Ishikawa (cell line): ENCODE measurements at regions not wholly inside any gene's neighbourhood (a gene's known extent, or its start where the extent isn't known, plus 50 kb on each side); places are given as distances from the start of the nearest gene placed in this dataset.

Experiments used
- EP300 ChIP-seq: IDR thresholded peaks from 2 replicates; pipeline ENCODE4 v1.6.1; 2012; ENCODE audit warnings: borderline replicate concordance
- FOXM1 ChIP-seq: IDR thresholded peaks from 2 replicates; pipeline ENCODE4 v1.6.1; 2012; ENCODE audit warnings: low read depth, borderline replicate concordance
- TEAD4 ChIP-seq: IDR thresholded peaks from 2 replicates; pipeline ENCODE4 v1.6.1; 2012
- YY1 ChIP-seq: IDR thresholded peaks from 2 replicates; pipeline ENCODE4 v1.6.1; 2012; ENCODE audit warnings: low read depth
- TF ChIP-seq, protein P1 (sequence below): IDR thresholded peaks from 2 replicates; pipeline ENCODE4 v1.6.1; 2012; ENCODE audit warnings: low read depth, mild to moderate bottlenecking

DNA sequence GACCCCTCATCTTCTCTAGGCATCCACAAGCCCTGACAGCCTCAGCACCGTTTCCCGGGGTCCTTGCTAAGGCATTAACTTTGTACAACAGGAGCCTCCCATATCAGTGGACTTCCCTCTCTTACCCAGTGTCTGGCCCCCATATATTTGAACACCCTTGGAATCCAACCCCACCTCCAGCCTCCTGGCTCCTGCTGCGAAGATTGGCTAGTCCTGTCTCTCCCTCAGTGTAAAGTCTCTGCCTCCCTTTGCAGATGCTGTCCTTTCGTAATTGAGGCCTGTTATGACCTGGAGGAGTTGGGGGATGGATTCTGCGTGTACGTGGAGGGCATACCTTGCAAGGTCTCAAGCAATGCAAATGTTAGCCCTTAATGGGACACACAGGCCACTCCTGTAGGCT, 413.7 kb downstream of the IRS2 start:
- TF ChIP-seq EP300 (no peak), FOXM1 (no peak), YY1 (no peak), TEAD4 (no peak)
- TF ChIP-seq, protein P1, sequence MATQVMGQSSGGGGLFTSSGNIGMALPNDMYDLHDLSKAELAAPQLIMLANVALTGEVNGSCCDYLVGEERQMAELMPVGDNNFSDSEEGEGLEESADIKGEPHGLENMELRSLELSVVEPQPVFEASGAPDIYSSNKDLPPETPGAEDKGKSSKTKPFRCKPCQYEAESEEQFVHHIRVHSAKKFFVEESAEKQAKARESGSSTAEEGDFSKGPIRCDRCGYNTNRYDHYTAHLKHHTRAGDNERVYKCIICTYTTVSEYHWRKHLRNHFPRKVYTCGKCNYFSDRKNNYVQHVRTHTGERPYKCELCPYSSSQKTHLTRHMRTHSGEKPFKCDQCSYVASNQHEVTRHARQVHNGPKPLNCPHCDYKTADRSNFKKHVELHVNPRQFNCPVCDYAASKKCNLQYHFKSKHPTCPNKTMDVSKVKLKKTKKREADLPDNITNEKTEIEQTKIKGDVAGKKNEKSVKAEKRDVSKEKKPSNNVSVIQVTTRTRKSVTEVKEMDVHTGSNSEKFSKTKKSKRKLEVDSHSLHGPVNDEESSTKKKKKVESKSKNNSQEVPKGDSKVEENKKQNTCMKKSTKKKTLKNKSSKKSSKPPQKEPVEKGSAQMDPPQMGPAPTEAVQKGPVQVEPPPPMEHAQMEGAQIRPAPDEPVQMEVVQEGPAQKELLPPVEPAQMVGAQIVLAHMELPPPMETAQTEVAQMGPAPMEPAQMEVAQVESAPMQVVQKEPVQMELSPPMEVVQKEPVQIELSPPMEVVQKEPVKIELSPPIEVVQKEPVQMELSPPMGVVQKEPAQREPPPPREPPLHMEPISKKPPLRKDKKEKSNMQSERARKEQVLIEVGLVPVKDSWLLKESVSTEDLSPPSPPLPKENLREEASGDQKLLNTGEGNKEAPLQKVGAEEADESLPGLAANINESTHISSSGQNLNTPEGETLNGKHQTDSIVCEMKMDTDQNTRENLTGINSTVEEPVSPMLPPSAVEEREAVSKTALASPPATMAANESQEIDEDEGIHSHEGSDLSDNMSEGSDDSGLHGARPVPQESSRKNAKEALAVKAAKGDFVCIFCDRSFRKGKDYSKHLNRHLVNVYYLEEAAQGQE: no peak
